Erythroblast (primary cell): ENCODE measurements at regions not wholly inside any gene's neighbourhood (a gene's known extent, or its start where the extent isn't known, plus 50 kb on each side); places are given as distances from the start of the nearest gene placed in this dataset.

Source experiments
- GATA1 ChIP-seq: IDR thresholded peaks from 2 replicates; pipeline ENCODE4 v1.6.1; 2011; ENCODE audit warnings: low read depth, mild to moderate bottlenecking, control low read depth, low read length, moderate library complexity
- POLR2A ChIP-seq: IDR thresholded peaks from 2 replicates; pipeline ENCODE4 v1.6.1; 2011; ENCODE audit warnings: mild to moderate bottlenecking, low read length

DNA sequence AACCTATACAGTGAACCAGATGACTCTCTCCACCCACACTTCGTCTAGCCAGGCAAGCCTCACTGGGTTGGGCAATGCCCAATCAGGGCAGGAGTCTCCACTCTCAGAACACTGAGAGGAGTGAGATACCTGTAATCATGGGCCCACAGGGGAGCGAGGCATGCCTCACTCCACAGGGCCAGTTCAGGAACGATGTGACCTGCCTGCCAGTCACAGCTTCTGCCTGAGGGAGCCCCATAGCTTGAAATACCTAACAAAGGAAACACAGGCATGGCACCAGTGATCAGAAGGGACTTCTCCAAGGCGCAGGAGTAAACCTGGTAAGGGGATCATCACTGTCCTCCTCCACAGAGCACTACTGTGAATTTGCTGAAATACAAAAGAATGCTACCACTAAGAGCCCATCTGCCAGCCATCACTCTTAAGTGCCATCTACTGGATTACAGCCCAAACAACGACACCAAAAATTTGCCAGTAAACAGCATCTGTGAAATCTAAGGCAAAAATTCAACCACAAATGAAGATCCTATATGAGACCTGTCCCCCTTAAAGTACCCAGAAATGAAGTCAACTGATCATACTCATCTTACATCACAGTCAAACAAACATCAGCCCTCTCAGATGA, 689.9 kb upstream of the SEMA6D start:
- TF ChIP-seq POLR2A (no peak), GATA1 (no peak)
